Ecto neural progenitor cell (in vitro differentiated cells): ENCODE measurements at regions not wholly inside any gene's neighbourhood (a gene's known extent, or its start where the extent isn't known, plus 50 kb on each side); places are given as distances from the start of the nearest gene placed in this dataset.

Experiments
- DNase-seq: peaks from one replicate; pipeline ENCODE4 v3.0.0-alpha.2; 2018; ENCODE audit warnings: low spot score

DNA sequence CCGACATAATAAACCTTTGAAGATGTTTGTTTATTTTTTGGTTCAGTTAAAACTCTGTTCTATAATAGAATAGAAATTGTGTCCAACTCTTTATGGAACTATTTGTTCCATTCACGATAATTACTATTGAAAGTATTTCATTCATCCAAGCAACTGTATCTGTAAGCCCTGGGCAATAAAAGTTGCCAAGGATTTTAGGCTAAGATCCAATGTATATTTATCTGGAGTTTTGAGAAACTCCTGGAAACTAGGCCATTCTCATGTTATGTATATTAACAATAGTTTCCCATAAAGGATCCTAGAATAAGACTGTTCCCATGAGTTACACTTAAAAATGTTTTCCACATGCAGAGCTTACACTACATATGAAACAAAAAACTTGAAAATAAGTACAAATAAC lies 261.6 kb downstream of the SLITRK6 start:
- no peak for DNase-seq

DNA sequence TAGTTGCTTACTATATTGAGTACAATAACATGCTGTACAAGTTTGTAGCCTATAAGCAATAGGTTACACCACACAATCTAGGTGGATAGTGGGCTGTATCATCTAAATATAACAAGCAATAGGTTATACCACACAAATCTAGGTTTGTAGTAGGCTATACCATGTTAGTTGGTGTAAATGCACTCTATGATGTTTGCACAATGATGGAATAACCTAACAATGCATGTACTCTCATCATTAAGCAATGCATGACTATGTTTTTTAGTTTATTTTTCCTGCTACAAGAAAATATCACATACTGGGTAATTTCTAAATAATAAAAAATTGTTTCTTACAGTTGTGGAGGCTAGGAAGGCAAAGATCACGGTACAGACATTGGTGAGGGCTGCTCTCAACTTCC lies 262.5 kb downstream of the SLITRK6 start:
- no peak for DNase-seq

DNA sequence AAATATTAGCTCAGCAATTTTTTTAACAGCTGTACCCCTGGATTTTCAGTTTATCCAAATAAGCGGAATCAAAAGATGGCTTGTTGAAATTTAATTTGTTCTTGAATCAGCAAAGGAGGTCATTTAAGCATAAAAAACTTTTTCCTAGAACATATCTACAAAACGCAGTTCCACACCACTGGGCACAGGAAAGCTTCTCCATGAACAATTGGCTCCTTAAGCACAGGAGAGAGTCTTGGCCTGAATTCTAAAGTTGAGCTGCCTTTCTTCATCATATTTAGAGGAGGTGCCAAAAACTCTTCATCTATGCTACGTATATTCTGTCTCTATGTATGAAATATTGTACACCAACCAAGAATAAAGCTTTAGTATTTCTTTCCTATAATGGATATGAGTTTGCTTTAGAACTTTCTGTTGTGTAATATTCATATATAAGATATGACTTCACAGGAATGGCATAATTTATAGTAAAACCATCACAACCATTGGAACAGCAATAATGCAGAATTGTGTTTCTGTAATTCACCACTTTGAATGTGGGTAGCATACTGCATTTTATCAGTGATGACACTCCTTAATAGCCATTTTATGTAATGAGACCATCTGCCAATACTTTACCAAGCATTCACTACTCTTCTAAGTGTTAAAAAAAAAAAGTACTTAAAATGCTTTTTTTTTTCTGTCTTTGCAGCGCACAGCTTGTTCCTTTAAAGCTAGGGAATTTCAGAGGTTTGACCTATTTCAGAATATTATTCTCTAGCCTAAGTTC lies 263.7 kb downstream of the SLITRK6 start:
- no peak for DNase-seq

DNA sequence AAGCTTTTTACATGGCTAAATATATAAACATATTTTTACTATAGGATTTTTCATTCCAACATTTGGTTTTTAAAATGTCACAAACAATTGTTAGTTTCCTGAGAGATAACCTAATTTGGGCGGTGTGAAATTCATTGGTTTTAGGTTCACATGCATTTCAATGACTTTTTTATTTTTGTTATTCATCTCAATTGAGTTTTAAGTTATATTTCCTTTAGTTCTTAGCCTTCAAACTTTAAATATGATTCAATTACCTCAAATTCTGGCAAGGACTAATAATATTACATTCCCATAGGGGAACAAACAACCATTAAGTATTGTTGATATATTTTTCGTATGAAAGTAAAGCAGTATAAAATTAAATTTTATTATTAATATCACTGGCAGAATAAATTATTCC lies 265.3 kb downstream of the SLITRK6 start:
- no peak for DNase-seq

DNA sequence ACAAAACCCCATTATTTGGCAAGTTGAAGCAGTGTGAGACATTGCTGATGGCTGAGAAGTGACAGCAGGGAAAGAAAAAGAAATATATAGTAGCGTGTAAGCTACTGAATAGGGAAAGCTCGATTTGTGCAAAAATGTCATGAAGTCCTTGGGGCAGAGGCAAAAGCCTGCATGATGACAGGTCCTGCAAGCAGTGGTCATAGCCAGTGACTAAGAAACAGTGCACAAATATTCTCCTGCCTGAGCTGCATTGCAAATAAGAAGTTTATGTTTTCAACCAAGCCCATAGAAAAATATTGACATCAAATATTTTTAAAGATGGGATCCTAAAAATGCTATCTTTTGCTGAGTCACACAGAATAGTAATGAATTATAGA lies 270.0 kb downstream of the SLITRK6 start:
- no peak for DNase-seq

DNA sequence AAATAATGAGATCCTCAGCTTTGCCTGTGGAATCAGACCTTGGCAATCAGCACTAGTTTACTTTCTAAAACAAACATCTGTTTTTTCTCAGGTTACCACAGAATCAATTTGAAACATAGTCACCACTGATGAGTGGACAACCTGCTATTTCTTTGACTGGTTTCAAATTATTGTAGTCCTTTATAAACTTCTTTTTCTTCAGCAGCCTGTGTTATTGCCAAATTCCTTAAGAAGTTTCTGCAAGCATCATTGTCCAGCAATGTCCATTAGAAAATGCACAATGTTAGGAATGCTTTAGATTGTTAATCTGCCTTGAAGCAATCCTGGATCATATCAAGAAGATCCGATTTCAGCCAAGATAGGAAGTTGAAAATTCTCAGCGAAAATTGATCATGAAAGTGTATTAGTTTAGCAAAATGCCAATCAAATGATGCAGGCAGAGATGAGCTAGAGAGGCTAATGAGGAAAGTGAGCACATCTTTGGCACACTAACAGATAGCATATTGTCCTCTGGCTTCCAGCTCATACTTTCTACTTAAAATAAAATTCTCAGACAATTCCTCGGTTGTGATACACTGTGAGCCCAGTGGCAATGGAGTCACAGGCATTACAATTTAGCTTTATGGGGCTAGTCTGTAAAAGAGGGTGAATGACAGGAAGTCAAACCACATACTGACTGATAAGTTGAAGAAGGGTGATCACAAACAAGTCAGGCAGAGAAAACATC lies 270.6 kb downstream of the SLITRK6 start:
- DNase-seq: no peak

DNA sequence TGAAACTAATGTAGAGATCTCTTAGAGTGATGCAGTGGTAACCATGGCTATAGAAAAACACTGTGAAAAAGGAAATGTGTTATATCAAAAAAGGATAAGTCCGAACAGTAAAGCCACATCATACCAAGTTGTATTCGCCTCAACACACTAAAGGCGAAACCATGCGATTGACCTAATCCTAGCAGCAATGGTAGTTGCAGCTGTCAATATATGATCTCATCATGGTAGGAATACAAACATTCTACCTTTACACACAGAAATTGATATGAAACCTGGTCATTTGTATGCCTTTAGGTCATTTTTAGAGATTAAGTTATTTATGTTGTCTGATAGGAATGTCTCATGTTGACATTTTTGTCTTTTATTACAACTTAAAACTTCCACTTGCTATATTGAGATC lies 271.9 kb downstream of the SLITRK6 start:
- DNase-seq: no peak

DNA sequence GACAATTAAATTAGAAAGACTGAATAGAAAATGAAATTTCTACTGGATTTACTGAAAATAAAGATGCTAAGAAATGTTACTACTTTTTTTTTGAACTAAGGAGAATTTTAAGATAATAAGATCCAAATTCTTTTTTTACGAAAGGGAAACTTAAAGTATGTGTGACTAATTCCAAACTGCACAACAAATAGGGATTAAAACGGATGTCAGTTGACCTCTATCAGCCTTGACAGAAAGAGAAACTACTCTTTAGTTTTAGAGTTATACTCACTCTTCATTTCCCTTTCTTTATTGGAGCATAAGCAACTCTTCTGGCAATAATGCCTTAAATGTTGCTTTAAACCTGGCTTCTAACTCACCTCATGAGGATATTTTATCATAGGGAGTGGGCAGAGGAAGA lies 273.8 kb downstream of the SLITRK6 start:
- DNase-seq: no peak

DNA sequence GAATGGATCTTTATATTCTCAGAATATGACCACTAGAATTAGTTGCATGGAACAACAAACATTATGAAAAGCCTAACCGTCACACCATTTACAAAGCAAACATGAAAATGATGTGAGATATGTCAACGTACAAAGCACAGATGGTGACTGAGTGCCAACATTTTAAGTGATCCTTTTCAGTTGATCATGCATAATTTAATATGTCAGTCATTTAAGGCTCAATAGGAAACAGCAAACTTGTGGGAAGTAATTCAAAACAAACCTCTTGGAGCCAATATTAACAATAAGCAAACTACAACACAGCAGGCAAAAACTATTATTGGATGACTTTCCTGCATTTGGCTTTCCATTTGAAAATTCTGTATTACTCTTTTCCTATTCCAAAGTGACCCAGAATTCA lies 277.6 kb downstream of the SLITRK6 start:
- no peak for DNase-seq

DNA sequence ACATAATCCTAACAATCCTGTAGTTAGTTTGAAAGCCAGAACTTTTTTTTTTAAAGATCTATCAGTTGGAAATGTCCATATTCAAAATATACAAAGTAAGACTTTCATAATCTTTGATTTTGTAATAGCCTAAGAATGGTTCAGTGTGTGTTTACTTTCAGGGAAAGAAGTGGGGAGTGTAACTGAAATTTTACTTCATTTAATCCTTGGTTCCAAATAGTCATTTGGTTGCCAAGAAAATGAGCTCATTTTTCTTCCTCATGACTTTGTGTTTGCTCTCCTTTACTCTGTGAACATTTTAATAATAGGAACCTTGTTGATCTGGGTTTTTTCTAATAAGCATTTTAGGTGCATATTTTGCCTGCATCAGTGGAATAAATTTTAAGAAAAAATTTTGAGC lies 278.8 kb downstream of the SLITRK6 start:
- no peak for DNase-seq

DNA sequence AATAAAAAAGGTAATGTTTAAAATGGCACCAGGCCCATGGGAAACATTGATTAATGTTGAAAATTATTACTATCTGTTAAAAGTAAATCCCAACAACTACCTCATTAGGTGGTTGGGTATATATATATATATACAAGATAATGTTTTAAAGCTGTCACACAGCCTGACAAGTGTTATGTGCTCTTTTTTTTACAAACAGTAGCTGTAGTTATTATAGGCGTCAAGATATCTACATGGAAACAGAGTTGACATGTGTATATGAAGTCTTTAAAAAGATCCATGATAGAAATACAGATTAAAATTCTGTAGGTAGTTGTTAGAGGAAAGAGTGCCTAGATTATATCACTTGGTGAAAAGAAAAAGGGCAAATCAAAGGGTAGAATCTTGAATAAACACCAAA lies 279.9 kb downstream of the SLITRK6 start:
- no peak for DNase-seq

DNA sequence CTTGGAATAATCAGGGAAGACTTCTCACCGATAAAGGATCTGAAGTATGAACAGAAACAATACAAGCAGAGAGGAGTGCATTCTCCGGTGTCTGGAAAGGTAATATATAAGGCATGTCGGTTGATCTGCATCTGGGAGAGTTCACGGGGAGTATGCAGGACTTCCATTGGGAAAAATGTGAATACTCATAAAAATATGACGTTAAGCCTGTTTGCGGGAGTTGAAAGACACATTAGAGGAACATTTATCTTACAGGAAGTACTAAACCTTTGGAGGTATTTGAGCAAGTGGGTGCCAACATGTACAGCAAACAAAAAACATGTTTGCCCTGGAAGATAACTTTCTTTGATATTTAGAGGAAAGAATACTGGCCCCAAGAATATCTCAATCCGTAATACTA lies 286.8 kb downstream of the SLITRK6 start:
- DNase-seq: no peak

DNA sequence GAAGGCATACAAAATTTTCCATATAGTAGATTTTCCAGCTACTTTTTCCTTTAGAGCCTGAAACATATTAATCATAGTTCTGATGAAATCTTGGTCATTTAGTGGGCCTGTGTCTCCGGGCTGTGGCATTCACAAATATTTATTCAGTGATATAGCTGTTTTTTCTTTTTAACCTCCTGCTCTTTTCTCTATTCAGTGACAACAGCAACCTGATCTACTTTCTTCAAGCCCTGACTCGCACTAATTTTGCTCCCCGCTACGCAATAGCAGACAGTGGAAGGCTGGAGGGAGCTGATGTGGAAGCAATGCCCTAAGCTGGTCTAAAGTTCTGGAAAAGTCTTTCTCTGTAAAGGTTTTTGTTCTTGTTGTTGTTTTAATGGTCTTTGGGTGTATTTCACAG lies 289.7 kb downstream of the SLITRK6 start:
- no peak for DNase-seq

DNA sequence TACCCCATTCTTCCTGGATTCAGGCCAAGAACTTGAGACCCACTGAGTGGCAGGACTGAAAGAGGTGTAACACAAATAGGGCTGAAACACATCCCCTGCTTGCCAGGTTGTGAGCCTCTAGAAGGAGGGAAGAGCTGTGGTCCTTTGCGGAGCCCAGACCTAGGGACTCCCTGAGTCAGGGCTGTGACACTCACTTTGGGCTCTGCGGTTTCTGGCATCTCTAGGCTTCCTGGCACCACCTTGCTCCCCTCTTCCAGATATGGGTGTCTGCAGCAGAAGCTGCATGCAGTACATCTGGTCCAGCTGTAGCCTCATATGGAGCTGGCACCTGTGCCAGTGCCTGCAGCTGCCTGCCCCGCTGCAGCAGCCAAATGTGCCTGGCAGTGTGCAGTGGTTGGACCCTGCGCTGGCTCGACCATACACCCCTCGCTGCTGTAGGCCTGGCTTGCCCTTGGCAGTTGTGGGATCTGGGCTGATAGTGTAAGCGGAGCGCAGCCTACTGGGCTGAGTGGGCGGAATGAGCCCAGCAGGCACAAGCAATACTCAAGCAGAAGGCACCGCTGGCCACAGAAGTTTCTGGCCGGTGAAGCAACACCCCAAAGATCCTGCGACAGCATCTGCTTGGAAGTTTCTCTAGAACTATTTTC lies 290.4 kb downstream of the SLITRK6 start:
- no peak for DNase-seq

DNA sequence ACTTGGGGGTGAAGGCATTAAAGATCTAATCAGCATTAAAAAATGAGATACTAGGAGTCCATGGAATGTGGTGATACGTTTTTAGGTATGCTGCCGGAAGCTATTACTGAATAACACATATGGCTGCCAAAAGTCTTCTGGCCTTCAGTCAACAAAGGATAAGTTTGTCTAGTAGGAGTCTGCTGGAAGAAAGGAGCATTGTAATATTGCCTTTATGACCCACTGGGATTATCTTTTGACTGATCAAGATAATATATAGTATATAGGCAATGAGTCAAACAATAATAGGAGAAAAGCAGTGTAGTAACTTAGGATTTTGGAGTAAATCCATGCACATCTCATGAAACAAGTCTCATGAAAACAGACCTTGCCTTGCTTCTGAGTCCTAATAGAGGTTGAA lies 295.4 kb downstream of the SLITRK6 start:
- no peak for DNase-seq

DNA sequence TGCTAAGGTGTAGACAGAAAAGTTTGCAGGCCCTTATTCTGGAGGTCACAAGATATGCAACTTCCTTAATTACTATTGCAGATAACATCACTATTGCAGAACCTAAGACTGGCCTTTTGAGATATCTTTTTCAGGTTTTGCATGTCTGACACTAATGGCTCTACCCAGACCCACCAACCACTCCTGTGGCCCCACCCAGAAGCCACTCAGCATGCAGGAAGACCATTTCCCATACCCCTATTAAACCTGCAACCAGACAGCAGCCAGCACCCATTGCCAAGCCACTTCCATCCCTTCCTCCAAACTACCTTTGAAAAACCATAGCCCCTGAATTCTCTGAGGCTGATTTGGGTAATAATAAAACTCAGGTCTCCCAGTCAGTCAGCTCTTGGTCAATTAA lies 297.6 kb downstream of the SLITRK6 start:
- DNase-seq: no peak

DNA sequence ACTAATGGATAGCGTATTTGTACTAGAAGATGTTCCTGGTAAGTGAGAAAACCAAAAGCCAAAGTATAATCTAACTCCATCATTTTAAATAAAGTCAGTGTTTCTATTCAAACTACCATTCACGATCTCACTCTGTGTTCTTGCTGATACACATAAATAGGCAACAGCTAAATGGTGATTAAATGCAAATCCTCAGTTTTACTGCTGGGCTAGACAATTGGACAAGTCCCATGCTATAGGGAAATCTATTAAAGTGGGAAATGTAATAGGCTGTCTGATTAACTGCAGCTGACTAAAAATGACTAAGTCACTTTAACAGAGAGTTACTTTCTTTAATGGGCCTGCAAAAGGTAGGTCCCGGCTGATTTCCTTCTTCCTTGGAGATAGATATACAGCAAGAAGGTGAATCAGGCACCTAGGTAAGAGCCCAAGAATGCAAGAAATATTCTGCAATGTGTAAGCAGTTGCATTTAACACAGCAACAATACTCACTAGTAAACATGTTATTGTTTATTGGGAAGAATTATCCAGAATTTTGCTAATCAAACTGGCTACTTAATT lies 298.4 kb downstream of the SLITRK6 start:
- no peak for DNase-seq

DNA sequence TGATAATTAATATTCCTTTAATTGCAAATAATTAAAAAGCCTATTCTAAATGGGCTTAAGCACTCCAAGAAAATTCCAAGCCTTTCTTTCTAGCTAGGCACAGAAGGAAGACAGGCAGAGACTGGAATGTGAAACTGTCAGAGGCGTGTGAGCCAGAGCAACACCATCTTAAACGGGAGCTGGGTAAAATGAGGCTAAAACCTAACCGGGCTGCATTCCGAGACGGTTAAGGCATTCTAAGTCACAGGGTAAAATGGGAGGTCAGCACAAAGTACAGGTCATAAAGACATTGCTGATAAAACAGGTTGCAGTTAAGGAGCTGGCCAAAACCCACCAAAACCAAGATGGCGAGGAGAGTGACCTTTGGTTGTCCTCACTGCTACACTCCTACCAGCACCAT lies 300.4 kb downstream of the SLITRK6 start:
- DNase-seq: no peak

DNA sequence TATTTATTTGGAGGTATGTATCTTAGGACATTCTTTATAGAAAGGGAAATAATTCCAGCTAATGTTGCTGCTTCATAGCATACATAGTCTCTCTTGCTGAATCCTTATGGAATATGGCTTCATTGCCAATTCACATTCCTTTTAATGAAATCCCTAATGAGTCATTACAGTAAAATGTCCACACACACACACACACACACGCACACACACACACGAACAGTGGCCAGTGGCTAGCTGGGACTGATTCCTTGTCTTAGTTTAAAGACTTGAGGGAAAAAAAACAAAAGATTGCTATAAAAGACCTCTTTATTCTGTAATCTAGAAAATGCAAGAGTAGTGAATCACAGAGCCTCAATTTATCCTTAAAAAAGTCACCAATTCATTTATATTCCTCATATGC lies 301.6 kb downstream of the SLITRK6 start:
- DNase-seq: no peak

DNA sequence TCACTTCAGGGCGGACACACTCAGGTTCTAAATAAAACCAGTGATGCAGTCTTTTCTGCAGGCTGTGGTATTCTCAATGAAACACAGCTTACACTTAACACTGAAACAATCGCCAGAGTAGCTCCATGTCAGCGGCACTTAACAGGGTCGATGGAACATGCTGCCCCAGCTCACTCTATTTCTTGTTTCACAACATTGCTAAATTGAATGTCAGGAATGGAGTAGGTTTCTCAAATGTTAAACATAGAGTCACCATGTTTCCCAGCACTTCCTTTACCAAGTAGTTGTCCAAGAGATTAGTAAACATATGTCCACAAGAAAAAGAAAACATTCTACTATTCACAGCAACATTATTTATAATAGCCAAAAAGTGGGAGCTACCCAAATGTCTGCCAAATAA lies 306.9 kb downstream of the SLITRK6 start:
- DNase-seq: no peak

DNA sequence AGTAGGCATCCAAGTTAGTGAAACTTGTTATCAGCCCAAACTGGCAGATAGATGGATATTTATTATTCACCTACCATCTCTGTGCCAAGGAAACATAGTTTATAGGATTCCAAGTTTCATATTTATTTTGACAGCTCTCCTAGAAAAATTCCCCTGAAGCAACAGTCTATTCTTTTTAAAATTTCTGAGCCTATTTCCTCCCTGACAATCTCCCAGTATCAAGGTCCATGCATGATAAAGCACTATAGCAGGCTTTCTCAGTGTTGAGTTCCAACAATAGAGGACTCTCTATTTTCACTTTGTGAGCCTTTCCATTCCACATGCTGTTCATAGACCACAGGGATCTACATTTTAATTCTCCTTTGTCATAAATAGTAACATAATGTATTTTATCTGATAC lies 312.6 kb downstream of the SLITRK6 start:
- DNase-seq: no peak

DNA sequence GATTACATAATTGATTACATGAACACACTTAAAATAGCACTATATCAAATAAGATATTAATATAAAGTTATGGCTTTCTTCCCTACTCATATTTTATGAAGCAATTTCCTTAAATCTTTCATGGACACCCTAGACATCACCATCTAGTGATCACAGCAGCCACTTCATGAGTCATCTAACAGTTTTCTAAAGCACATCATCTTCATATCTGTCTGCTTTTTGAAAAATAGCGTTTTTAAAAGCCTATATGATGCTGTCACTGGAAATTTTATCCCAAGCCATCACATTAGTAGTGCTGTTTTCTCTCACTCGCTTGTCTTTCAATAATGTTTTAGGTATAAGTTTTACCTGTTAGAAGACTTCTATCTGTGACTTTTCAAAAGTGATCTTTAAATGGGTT lies 326.1 kb downstream of the SLITRK6 start:
- DNase-seq: no peak

DNA sequence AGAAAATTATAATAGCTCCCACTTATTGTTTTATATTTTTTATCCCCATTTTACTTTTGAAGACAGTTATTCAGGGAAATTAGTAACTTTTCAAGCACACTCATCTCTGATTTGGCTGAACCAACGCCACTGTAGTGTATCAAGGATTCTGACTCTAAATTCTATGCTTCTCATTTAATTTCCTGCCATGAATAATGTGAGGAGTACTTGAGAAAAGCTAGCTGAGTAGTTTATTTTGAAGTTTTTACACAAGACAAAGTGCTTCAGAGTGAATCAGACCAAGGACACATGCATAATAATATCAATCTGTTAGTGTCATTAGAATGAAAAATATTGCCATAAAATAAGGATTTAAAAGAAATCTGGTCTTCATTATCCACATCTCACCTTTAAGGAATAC lies 329.9 kb downstream of the SLITRK6 start:
- DNase-seq: no peak
